Endothelial cell of umbilical vein (primary cell): ENCODE measurements at regions not wholly inside any gene's neighbourhood (a gene's known extent, or its start where the extent isn't known, plus 50 kb on each side); places are given as distances from the start of the nearest gene placed in this dataset.

Experiments
- BruUV-seq: library from RNA; stranded (reverse); fragments of 400-500 nt; replicated peaks from 2 replicates; lab custom pipeline; 2021; lab: Mats Ljungman, UMichigan
- CTCF ChIA-PET: fragments of 300-600, 350-600 bp; sonication (Branson Sonifier 250); formaldehyde crosslinking; loops from one replicate; lab custom pipeline; 2021; ENCODE audit warnings: antibody characterized with exemption, inconsistent platforms; lab: Charles Lee
- POLR2A ChIA-PET: fragments of 300-600, 350-600 bp; sonication (Branson Sonifier 250); formaldehyde crosslinking; loops from one replicate; lab custom pipeline; 2021; ENCODE audit warnings: antibody characterized with exemption, inconsistent platforms; lab: Charles Lee
- DNase-seq: peaks from one replicate; pipeline ENCODE4 v3.0.0-alpha.2; 2011; ENCODE audit warnings: low read depth, low spot score
- FAIRE-seq: peaks from 2 replicates; lab custom pipeline; 2011; peaks lifted over from hg19 to GRCh38; lab: Jason Lieb, UNC
- H2AFZ ChIP-seq: 2 replicates; pipeline ENCODE4 v1.6.0; 2012; ENCODE audit warnings: low read depth, low read length, control low read depth, inconsistent platforms
- H3K27ac ChIP-seq: 2 replicates; pipeline ENCODE4 v1.5.1; 2011; ENCODE audit warnings: low read depth, mild to moderate bottlenecking, control low read depth, low read length, moderate library complexity; ENCODE audit not compliant: insufficient read depth
- H3K27me3 ChIP-seq, 2 experiments: 2 replicates each; pipeline versions ENCODE4 v1.6.0 to v1.6.1; 2011; ENCODE audit warnings: low read length in 2 of 2, mixed read lengths in 1 of 2; ENCODE audit not compliant: control insufficient read depth in 2 of 2, insufficient read depth in 2 of 2
- H3K36me3 ChIP-seq, 2 experiments: 2 replicates in 1 of 2; 3 replicates in 1 of 2; pipeline ENCODE4 v1.5.1; 2011; ENCODE audit warnings: low read length in 2 of 2, mild to moderate bottlenecking in 1 of 2, moderate library complexity in 1 of 2; ENCODE audit not compliant: control insufficient read depth in 2 of 2, insufficient read depth in 2 of 2; ENCODE audit errors: extremely low read depth in 1 of 2
- H3K4me1 ChIP-seq: 3 replicates; pipeline ENCODE4 v1.5.1; 2011; ENCODE audit warnings: mild to moderate bottlenecking, low read length; ENCODE audit not compliant: control insufficient read depth, insufficient read depth; ENCODE audit errors: extremely low read depth
- H3K4me2 ChIP-seq: 2 replicates; pipeline ENCODE4 v1.6.1; 2011; ENCODE audit warnings: low read length, control low read depth, mixed read lengths; ENCODE audit not compliant: insufficient read depth
- H3K4me3 ChIP-seq, 3 experiments: fragments of 200-600 bp in 1 of 3; sonication (generic), shearing (Covaris generic) in 1 of 3; replicated peaks in 1 of 3; 2 replicates each; pipeline ENCODE4 v1.5.1; 2011 to 2016; ENCODE audit warnings: control low read depth in 3 of 3, low read length in 3 of 3, mild to moderate bottlenecking in 2 of 3, inconsistent platforms in 1 of 3, low read depth in 1 of 3, moderate library complexity in 1 of 3; ENCODE audit not compliant: insufficient read depth in 1 of 3
- H3K79me2 ChIP-seq: 2 replicates; pipeline ENCODE4 v1.6.0; 2012; ENCODE audit warnings: low read length, inconsistent platforms; ENCODE audit not compliant: control insufficient read depth, insufficient read depth
- H3K9ac ChIP-seq: replicated peaks from 2 replicates; pipeline ENCODE3; 2011; ENCODE audit warnings: low read length, control low read depth; ENCODE audit not compliant: insufficient read depth; ENCODE audit errors: extremely low read depth
- H3K9me1 ChIP-seq: replicated peaks from 3 replicates; pipeline ENCODE4 v1.6.0; 2011; ENCODE audit warnings: mild to moderate bottlenecking, low read length; ENCODE audit not compliant: control insufficient read depth, insufficient read depth; ENCODE audit errors: extremely low read depth
- H3K9me3 ChIP-seq: replicated peaks from 2 replicates; pipeline ENCODE4 v1.5.1; 2012; ENCODE audit warnings: low read length, inconsistent platforms; ENCODE audit not compliant: control insufficient read depth, insufficient read depth
- H4K20me1 ChIP-seq: replicated peaks from 2 replicates; pipeline ENCODE3; 2011; ENCODE audit warnings: mild to moderate bottlenecking, low read length; ENCODE audit not compliant: control insufficient read depth, insufficient read depth; ENCODE audit errors: extremely low read depth
- CTCF ChIP-seq, 2 donors: IDR thresholded peaks; 1 replicate in 1 of 2; 2 replicates in 1 of 2; pipeline ENCODE4 v1.5.1; 2011; ENCODE audit warnings: low read length in 2 of 2, mild to moderate bottlenecking in 2 of 2, moderate library complexity in 2 of 2, control low read depth in 1 of 2, inconsistent platforms in 1 of 2, low read depth in 1 of 2; ENCODE audit not compliant: insufficient read depth in 1 of 2; ENCODE audit errors: extremely low read depth in 1 of 2
- EZH2 ChIP-seq: IDR thresholded peaks from 2 replicates; pipeline ENCODE4 v1.6.1; 2012; ENCODE audit warnings: borderline replicate concordance, low read depth, mild to moderate bottlenecking, moderate library complexity, low read length, inconsistent platforms; ENCODE audit not compliant: severe bottlenecking
- FOS ChIP-seq: IDR thresholded peaks from 2 replicates; pipeline ENCODE4 v1.6.1; 2011; ENCODE audit warnings: mild to moderate bottlenecking, low read length, moderate library complexity, borderline replicate concordance; ENCODE audit not compliant: insufficient read depth
- GATA2 ChIP-seq: IDR thresholded peaks from 2 replicates; pipeline ENCODE4 v1.7.0; 2011; ENCODE audit warnings: low read depth, mild to moderate bottlenecking, moderate library complexity, mixed read lengths, low read length; ENCODE audit not compliant: insufficient read length, insufficient read depth
- JUN ChIP-seq: IDR thresholded peaks from 2 replicates; pipeline ENCODE4 v1.6.1; 2011; ENCODE audit warnings: borderline replicate concordance, low read depth; ENCODE audit not compliant: insufficient read length, insufficient read depth
- MAX ChIP-seq: IDR thresholded peaks from 2 replicates; pipeline ENCODE4 v1.6.1; 2011; ENCODE audit not compliant: insufficient read depth, insufficient read length
- MYC ChIP-seq: IDR thresholded peaks from one replicate; pipeline ENCODE4 v1.6.1; 2011; ENCODE audit warnings: mild to moderate bottlenecking, low read depth, low read length
- POLR2A ChIP-seq: IDR thresholded peaks from 2 replicates; pipeline ENCODE4 v1.6.1; 2012; ENCODE audit warnings: low read depth, mild to moderate bottlenecking, control low read depth, low read length
- POLR2AphosphoS5 ChIP-seq: IDR thresholded peaks from 2 replicates; pipeline ENCODE4 v1.6.1; 2012; ENCODE audit warnings: low read depth, mild to moderate bottlenecking, control low read depth, low read length, moderate library complexity; ENCODE audit not compliant: insufficient read depth
- dilution Hi-C: fragments of 300-500 bp; cut with MboI; formaldehyde crosslinking; loops from one replicate; pipeline ENCODE4 v1.15.0; 2019; ENCODE audit warnings: low sequenced_read_pairs; ENCODE audit not compliant: extremely low pct_ligation_motif_present
- intact Hi-C: fragments of 100-400 bp; cut with micrococcal nuclease; formaldehyde crosslinking; loops from one replicate; pipeline ENCODE4 v1.10.0; 2022

DNA sequence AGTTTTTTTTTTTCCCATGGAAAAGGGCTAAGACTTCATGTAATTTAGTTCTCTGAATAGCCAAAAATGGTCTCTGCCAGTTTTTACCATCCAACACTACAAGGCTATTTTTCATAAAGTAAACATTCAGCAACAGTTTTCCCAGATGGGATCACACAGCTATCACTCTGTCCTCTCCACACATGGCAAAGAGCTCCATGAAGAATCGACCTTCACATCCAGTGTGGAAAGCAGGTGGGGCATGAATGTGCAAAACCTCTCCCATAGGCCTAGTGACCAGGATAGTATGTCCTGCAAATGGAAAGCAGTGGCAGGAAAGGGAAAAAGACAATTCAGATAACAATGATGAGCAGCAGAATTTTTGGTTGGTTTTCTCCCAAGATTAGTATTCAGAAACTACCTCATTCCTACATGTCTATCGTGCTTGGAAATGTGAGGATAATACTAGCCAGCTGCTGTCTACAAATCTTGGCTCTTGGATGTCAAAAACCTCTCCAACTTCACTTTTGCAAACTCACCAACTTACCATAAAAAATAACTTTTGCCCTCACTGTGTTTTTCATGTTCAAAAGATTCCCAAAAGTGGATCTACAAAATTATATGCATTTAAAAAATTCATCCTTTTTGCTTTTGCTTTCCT lies 159.7 kb upstream of the MCHR2 start:
- Histone ChIP-seq H4K20me1 (no peaks in the 10 kb centered on the region), H3K27ac (no peak overlapping the region), H3K9ac (no peak overlapping the region), H3K79me2 (no peaks in the 10 kb centered on the region), H3K27me3 (peaks cover 0 to 3% of the 10 kb centered on the region in 2 experiments), H3K36me3 (no peaks in the 10 kb centered on the region), H3K9me3 (no peaks in the 10 kb centered on the region), H3K4me2 (no peak overlapping the region), H3K9me1 (no peaks in the 10 kb centered on the region), H2AFZ (no peak overlapping the region), H3K4me1 (no peaks in the 10 kb centered on the region), H3K4me3 (no peak overlapping the region)
- no peak for TF ChIP-seq FOS
- no peak for TF ChIP-seq POLR2A
- BruUV-seq = no TSS peak
- dilution Hi-C loops = no loop called here
- intact Hi-C loops = no loop called here
- FAIRE-seq (no peak), DNase-seq (no peak)
- ChIA-PET CTCF (no interaction called here), POLR2A (no interaction called here)

DNA sequence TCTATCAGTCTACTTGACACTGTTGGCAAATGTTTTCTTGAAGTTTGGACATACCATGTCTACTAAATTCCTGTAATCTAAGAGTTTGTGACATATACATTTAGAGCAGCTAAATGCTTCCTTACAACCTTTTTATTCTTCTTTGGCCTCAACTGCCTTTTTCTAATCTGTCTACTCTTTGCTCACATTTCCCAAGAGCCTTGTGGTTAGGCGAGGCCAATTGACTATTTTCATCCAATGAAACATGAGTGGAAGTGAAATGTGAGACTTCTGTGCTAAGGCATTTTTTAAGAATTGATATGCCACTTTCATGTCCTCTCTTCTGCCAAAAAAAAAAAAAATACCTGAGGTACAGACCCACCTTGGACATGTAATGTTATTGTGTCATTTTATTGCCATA lies 158.2 kb upstream of the MCHR2 start:
- Histone ChIP-seq H3K36me3 (no peaks in the 10 kb centered on the region), H3K79me2 (no peaks in the 10 kb centered on the region), H4K20me1 (no peaks in the 10 kb centered on the region), H3K27ac (no peak overlapping the region), H2AFZ (no peak overlapping the region), H3K4me3 (no peak overlapping the region), H3K27me3 (peaks cover 0 to 3% of the 10 kb centered on the region in 2 experiments), H3K9me1 (no peaks in the 10 kb centered on the region), H3K9me3 (no peaks in the 10 kb centered on the region), H3K4me1 (no peaks in the 10 kb centered on the region), H3K9ac (no peak overlapping the region), H3K4me2 (no peak overlapping the region)
- ChIA-PET POLR2A (no interaction called here), CTCF (no interaction called here)
- TF ChIP-seq MAX (no peak), GATA2 (no peak), POLR2A (no peak), JUN (no peak), MYC (no peak), CTCF (IDR thresholded peaks at IDR 0.05; ENCODE audit: extremely low read depth in 1 of 2, insufficient read depth in 1 of 2, low read depth in 1 of 2, low read length in 2 of 2) (no peak), FOS (no peak), POLR2AphosphoS5 (no peak), EZH2 (no peak)
- intact Hi-C loops = no loop called here
- BruUV-seq = no TSS peak
- dilution Hi-C loops = no loop called here
- DNase-seq (no peak), FAIRE-seq (no peak)
